ENCODE measurements at regions not wholly inside any gene's neighbourhood (a gene's known extent, or its start where the extent isn't known, plus 50 kb on each side); places are given as distances from the start of the nearest gene placed in this dataset.

- Histone ChIP-seq H3K27me3 (ENCODE audit: control insufficient read depth, insufficient read depth, low read length) (no peaks in the 10 kb centered on the region), H3K4me3 (ENCODE audit: low read length) (no peak overlapping the region), H3K4me1 (ENCODE audit: control insufficient read depth, insufficient read depth, low read length) (peaks cover 5% of the 10 kb centered on the region; the same call in 1 of the 2 replicates), H3K36me3 (ENCODE audit: control insufficient read depth, insufficient read depth, low read length) (no peaks in the 10 kb centered on the region), H3K9me3 (ENCODE audit: control insufficient read depth, insufficient read depth, low read length) (no peaks in the 10 kb centered on the region), H3K27ac (ENCODE audit: low read length) (no peak overlapping the region)
- no peak for DNase-seq (ENCODE audit: low read depth, low spot score)
- WGBS (ENCODE audit: insufficient coverage, insufficient read length) = no CpG with 5 or more reads among the region's 7 CpGs
Observed at GRCh38 chr9:2243666-2244555, 228.8 kb downstream of the SMARCA2 start.

DNA sequence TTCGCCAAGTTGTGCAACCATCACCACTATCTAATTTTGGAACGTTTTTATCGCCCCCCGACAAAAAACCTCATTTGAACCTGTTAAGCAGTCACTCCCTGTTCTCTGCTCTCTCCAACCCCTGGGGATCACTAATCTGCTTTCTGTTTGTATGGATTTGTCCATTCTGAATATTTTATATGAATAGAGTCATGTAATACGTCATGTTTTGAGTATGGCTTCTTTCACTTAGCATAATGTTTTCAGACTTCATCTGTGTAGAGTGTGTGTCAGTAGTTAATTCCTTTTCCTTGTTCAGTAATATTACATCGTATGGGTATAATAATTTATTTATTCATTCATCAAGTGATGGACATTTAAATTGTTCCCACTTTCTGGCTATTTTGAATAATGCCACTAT is 232.2 kb downstream of the SMARCA2 start:
- peaks cover 5% of the 10 kb centered on the region; the same call in 1 of the 2 replicates for H3K4me1 ChIP-seq (ENCODE audit: control insufficient read depth, insufficient read depth, low read length)
- no peaks in the 10 kb centered on the region for H3K36me3 ChIP-seq (ENCODE audit: control insufficient read depth, insufficient read depth, low read length)
- no CpG with 5 or more reads among the region's 6 CpGs for WGBS (ENCODE audit: insufficient coverage, insufficient read length)
- H3K27ac ChIP-seq (ENCODE audit: low read length) = no peak overlapping the region
- no peaks in the 10 kb centered on the region for H3K27me3 ChIP-seq (ENCODE audit: control insufficient read depth, insufficient read depth, low read length)
- H3K9me3 ChIP-seq (ENCODE audit: control insufficient read depth, insufficient read depth, low read length) = no peaks in the 10 kb centered on the region
- H3K4me3 ChIP-seq (ENCODE audit: low read length) = no peak overlapping the region
- no peak for DNase-seq (ENCODE audit: low read depth, low spot score)

- H3K4me3 ChIP-seq (ENCODE audit: low read length) = no peak overlapping the region
- no peak for DNase-seq (ENCODE audit: low read depth, low spot score)
- no peaks in the 10 kb centered on the region for H3K4me1 ChIP-seq (ENCODE audit: control insufficient read depth, insufficient read depth, low read length)
- H3K9me3 ChIP-seq (ENCODE audit: control insufficient read depth, insufficient read depth, low read length) = no peaks in the 10 kb centered on the region
- no CpG with 5 or more reads among the region's 1 CpG for WGBS (ENCODE audit: insufficient coverage, insufficient read length)
- no peaks in the 10 kb centered on the region for H3K27me3 ChIP-seq (ENCODE audit: control insufficient read depth, insufficient read depth, low read length)
- H3K36me3 ChIP-seq (ENCODE audit: control insufficient read depth, insufficient read depth, low read length) = no peaks in the 10 kb centered on the region
- no peak overlapping the region for H3K27ac ChIP-seq (ENCODE audit: low read length)
Observed at GRCh38 chr9:2248768-2249265, 233.7 kb downstream of the SMARCA2 start.

DNA sequence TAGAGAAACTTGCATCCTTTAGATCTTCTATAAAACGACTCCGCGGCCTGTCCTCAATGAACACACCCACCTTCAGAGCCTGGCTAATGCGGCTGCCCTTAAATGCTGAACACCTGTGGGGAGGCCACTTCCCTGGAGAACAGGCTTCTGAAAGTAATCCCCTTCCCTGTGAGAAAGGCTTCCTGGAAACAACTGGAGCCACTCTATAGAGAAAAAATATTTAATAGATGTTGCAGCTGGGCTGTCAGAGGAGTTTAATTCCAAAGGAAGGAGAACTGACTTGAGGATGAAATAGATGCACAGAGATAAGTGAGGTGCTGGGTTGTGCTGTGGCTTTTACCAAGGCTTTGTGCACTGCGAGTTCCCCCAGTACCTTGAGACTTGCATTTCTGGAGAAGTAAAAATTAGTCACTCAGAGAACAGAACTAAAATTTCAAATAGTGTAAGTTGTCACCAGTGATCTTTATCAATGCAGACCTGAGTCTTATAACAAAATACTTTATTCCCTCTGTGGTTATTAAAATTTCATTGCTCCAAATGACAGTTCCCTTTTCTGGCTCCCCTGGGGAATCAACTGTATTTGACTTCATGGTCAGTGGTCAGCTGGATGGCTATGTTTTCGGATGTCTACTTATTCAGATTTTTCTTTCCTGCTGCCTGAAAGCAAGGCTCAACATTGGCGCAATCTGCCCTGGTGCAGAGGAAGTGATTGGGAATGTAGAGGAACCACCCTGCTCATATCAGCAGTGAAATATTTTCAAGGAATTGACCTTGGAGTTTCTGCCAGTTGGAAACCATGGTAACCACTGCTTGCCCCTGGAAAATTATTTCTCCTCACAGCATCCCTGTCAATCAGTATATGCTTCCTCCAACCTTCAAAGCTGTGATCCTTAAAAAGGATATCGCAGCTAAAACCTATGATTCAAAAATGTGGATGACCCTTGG is 238.8 kb downstream of the SMARCA2 start:
- WGBS (ENCODE audit: insufficient coverage, insufficient read length) = no CpG with 5 or more reads among the region's 8 CpGs
- no peak for DNase-seq (ENCODE audit: low read depth, low spot score)
- H3K36me3 ChIP-seq (ENCODE audit: control insufficient read depth, insufficient read depth, low read length) = no peaks in the 10 kb centered on the region
- no peak overlapping the region for H3K4me3 ChIP-seq (ENCODE audit: low read length)
- H3K27me3 ChIP-seq (ENCODE audit: control insufficient read depth, insufficient read depth, low read length) = no peaks in the 10 kb centered on the region
- H3K4me1 ChIP-seq (ENCODE audit: control insufficient read depth, insufficient read depth, low read length) = no peaks in the 10 kb centered on the region
- H3K27ac ChIP-seq (ENCODE audit: low read length) = no peak overlapping the region
- H3K9me3 ChIP-seq (ENCODE audit: control insufficient read depth, insufficient read depth, low read length) = no peaks in the 10 kb centered on the region

GRCh38 chr9:2255128-2255527 is 240.0 kb downstream of the SMARCA2 start:
- Histone ChIP-seq H3K4me3 (ENCODE audit: low read length) (no peak overlapping the region), H3K4me1 (ENCODE audit: control insufficient read depth, insufficient read depth, low read length) (no peaks in the 10 kb centered on the region), H3K36me3 (ENCODE audit: control insufficient read depth, insufficient read depth, low read length) (no peaks in the 10 kb centered on the region), H3K27me3 (ENCODE audit: control insufficient read depth, insufficient read depth, low read length) (no peaks in the 10 kb centered on the region), H3K9me3 (ENCODE audit: control insufficient read depth, insufficient read depth, low read length) (no peaks in the 10 kb centered on the region), H3K27ac (ENCODE audit: low read length) (no peak overlapping the region)
- no CpG with 5 or more reads among the region's 10 CpGs for WGBS (ENCODE audit: insufficient coverage, insufficient read length)
- no peak for DNase-seq (ENCODE audit: low read depth, low spot score)

DNA sequence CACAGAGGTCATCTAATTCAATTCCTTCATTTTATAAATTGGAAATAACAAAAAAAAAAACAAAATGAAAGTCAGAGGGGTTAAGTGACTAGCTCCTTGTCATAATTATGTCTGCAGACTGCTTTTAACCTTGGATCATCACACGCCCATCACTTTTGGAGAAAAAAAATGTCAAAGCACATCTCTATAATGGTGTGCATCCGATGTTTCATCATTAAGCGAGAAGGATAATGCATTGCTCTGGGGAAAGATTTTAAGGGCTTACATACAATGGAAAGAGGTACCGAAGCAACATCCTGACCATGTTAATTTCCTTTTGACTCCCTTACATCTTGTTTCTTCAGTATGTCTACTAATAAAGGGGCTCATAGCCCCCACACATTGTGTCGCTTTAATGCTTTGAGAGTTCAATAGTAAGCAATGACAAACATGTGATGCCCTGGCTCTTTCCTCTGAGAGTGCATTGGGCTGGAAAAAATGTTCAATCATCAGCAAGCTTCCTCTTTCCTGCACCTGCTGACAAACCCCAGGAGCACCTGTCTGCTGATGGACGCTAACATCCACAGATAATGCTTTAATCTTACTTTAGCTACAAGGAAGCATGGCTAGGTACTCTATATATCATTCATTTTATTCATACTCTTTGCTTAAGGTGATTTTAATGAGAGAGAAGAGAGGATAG is 242.2 kb downstream of the SMARCA2 start:
- DNase-seq (ENCODE audit: low read depth, low spot score) = no peak
- Histone ChIP-seq H3K4me3 (ENCODE audit: low read length) (no peak overlapping the region), H3K27me3 (ENCODE audit: control insufficient read depth, insufficient read depth, low read length) (no peaks in the 10 kb centered on the region), H3K9me3 (ENCODE audit: control insufficient read depth, insufficient read depth, low read length) (no peaks in the 10 kb centered on the region), H3K36me3 (ENCODE audit: control insufficient read depth, insufficient read depth, low read length) (no peaks in the 10 kb centered on the region), H3K4me1 (ENCODE audit: control insufficient read depth, insufficient read depth, low read length) (no peaks in the 10 kb centered on the region), H3K27ac (ENCODE audit: low read length) (no peak overlapping the region)
- no CpG with 5 or more reads among the region's 6 CpGs for WGBS (ENCODE audit: insufficient coverage, insufficient read length)

DNA sequence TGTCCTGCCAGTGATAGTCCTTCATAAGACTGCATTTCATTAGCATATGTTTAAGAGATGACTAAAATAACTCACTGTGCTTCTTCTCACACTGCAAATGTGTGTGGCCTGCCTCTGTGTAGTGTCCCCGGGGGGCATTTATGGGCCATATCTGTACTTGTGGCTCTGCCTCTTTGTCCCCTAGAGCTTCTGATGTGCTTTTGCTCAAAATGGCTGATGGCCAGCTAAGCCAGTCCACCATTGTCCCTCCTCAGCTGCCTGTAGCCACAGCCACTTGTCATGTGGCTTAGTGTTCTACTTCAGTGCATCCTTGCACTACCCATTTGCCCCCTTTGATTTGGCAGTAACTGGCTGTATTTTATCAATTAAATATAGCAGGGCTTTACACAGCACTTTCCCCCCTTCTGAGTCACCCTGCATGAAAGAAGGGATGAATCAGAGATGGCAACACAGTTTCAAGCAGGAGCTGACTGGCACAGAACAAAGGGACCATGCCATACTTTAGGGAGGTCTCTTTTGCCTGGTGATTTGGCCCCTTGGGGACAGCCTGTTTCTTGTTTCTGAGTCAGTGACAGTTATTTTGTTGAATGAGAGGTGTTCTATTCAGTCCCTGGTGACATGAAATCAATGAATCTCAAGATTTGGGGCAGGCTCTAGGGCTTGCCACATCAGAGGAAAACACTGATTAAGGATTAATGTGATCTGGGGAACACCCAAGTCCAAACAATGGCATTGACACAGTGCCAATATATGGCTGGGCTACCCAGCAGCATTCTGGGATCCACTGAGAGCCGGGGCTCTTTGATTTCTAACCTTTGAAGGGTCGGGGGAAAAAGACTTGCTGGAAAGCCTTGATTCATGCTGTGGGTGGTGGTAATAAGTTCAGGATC is 245.5 kb downstream of the SMARCA2 start:
- peaks cover 2% of the 10 kb centered on the region; the same call in 1 of the 2 replicates for H3K36me3 ChIP-seq (ENCODE audit: control insufficient read depth, insufficient read depth, low read length)
- no peak overlapping the region for H3K4me3 ChIP-seq (ENCODE audit: low read length)
- H3K9me3 ChIP-seq (ENCODE audit: control insufficient read depth, insufficient read depth, low read length) = no peaks in the 10 kb centered on the region
- no peaks in the 10 kb centered on the region for H3K4me1 ChIP-seq (ENCODE audit: control insufficient read depth, insufficient read depth, low read length)
- no peaks in the 10 kb centered on the region for H3K27me3 ChIP-seq (ENCODE audit: control insufficient read depth, insufficient read depth, low read length)
- no peak for DNase-seq (ENCODE audit: low read depth, low spot score)
- WGBS (ENCODE audit: insufficient coverage, insufficient read length) = no CpG with 5 or more reads among the region's 3 CpGs
- H3K27ac ChIP-seq (ENCODE audit: low read length) = no peak overlapping the region

GRCh38 chr9:2261421-2262103 is 246.4 kb downstream of the SMARCA2 start:
- no peaks in the 10 kb centered on the region for H3K4me1 ChIP-seq (ENCODE audit: control insufficient read depth, insufficient read depth, low read length)

More at GRCh38 chr9:2261421-2262103, 246.4 kb downstream of the SMARCA2 start:
- no peaks in the 10 kb centered on the region for H3K9me3 ChIP-seq (ENCODE audit: control insufficient read depth, insufficient read depth, low read length)
- no peak overlapping the region for H3K27ac ChIP-seq (ENCODE audit: low read length)
- H3K27me3 ChIP-seq (ENCODE audit: control insufficient read depth, insufficient read depth, low read length) = no peaks in the 10 kb centered on the region
- no peak for DNase-seq (ENCODE audit: low read depth, low spot score)
- no peak overlapping the region for H3K4me3 ChIP-seq (ENCODE audit: low read length)
- no CpG with 5 or more reads among the region's 4 CpGs for WGBS (ENCODE audit: insufficient coverage, insufficient read length)
- H3K36me3 ChIP-seq (ENCODE audit: control insufficient read depth, insufficient read depth, low read length) = peaks cover 2% of the 10 kb centered on the region; the same call in 1 of the 2 replicates
